Panc1 (cell line): ENCODE measurements at regions not wholly inside any gene's neighbourhood (a gene's known extent, or its start where the extent isn't known, plus 50 kb on each side); places are given as distances from the start of the nearest gene placed in this dataset.

ENCODE experiments used
- ATAC-seq: fragments of 200-7000 bp; cut with Tn5 transposase; 2 replicates; pipeline ENCODE4 v1.9.1; 2020; ENCODE audit warnings: mild to moderate bottlenecking, moderate library complexity
- BruUV-seq: library from RNA; stranded (reverse); fragments of 400-500 nt; replicated peaks from 2 replicates; lab custom pipeline; 2021; lab: Mats Ljungman, UMichigan
- CTCF ChIA-PET: fragments of 300-600 bp; sonication (Branson Sonifier 250); formaldehyde crosslinking; loops from one replicate; lab custom pipeline; 2022; ENCODE audit warnings: antibody characterized with exemption; lab: Charles Lee
- POLR2A ChIA-PET: fragments of 300-600 bp; sonication (Branson Sonifier 250); formaldehyde crosslinking; loops from one replicate; lab custom pipeline; 2022; ENCODE audit warnings: antibody characterized with exemption; lab: Charles Lee
- DNase-seq: peaks from one replicate; pipeline ENCODE4 v3.0.0-alpha.2; 2010; ENCODE audit warnings: low read depth, low spot score
- H3K27ac ChIP-seq: 2 replicates; pipeline ENCODE4 v1.5.1; 2011; ENCODE audit warnings: mild to moderate bottlenecking, low read length, inconsistent platforms
- H3K27me3 ChIP-seq: fragments of 200-500 bp; sonication (Bioruptor generic); 2 replicates; pipeline ENCODE4 v1.6.0; 2014; ENCODE audit warnings: low read length, inconsistent platforms; ENCODE audit not compliant: control insufficient read depth, insufficient read depth
- H3K36me3 ChIP-seq: fragments of 200-500 bp; sonication (Bioruptor generic); 2 replicates; pipeline ENCODE4 v1.5.1; 2014; ENCODE audit warnings: inconsistent platforms, mild to moderate bottlenecking, low read length, moderate library complexity; ENCODE audit not compliant: control insufficient read depth, insufficient read depth
- H3K4me1 ChIP-seq: 2 replicates; pipeline ENCODE4 v1.5.1; 2011; ENCODE audit warnings: inconsistent platforms, mild to moderate bottlenecking, low read length, moderate library complexity; ENCODE audit not compliant: control insufficient read depth, insufficient read depth
- H3K4me3 ChIP-seq, 2 experiments: 2 replicates each; pipeline ENCODE4 v1.5.1; 2011 to 2012; ENCODE audit warnings: low read depth in 2 of 2, low read length in 2 of 2, mild to moderate bottlenecking in 2 of 2, inconsistent platforms in 1 of 2, moderate library complexity in 1 of 2
- H3K9me3 ChIP-seq: fragments of 200-500 bp; sonication (Bioruptor generic); 2 replicates; pipeline ENCODE4 v1.5.1; 2014; ENCODE audit warnings: low read depth, mild to moderate bottlenecking, inconsistent platforms, low read length, moderate library complexity; ENCODE audit not compliant: control insufficient read depth, insufficient read depth
- POLR2AphosphoS5 ChIP-seq: IDR thresholded peaks from 2 replicates; pipeline ENCODE4 v1.6.1; 2012; ENCODE audit warnings: mild to moderate bottlenecking, low read depth, low read length, moderate library complexity
- SIN3A ChIP-seq: IDR thresholded peaks from 2 replicates; pipeline ENCODE4 v1.6.1; 2012; ENCODE audit warnings: low read depth, mild to moderate bottlenecking, low read length, moderate library complexity, borderline replicate concordance; ENCODE audit not compliant: insufficient read depth
- TCF7L2 ChIP-seq: IDR thresholded peaks from 2 replicates; pipeline ENCODE4 v1.6.1; 2011; ENCODE audit warnings: mild to moderate bottlenecking, low read depth, low read length, inconsistent platforms
- in situ Hi-C: cut with HindIII; loops from 2 replicates; pipeline ENCODE4 v1.10.0; 2016; ENCODE audit warnings: low sequenced_read_pairs, low pct_unique_long_range_greater_than_20kb
- intact Hi-C: fragments of 100-400 bp; cut with micrococcal nuclease; formaldehyde crosslinking; loops from one replicate; pipeline ENCODE4 v1.10.0; 2022; ENCODE audit not compliant: unreplicated experiment
- TF ChIP-seq, protein P1 (sequence below): fragments of 450-650 bp; IDR thresholded peaks from 2 replicates; pipeline ENCODE4 v1.5.1; 2017; ENCODE audit warnings: mild to moderate bottlenecking
- TF ChIP-seq, protein P2 (sequence below), 2 experiments: IDR thresholded peaks; 2 replicates each; pipeline ENCODE4 v1.6.1; 2011 to 2012; ENCODE audit warnings: low read depth in 2 of 2, control low read depth in 1 of 2, low read length in 1 of 2, mild to moderate bottlenecking in 1 of 2, moderate library complexity in 1 of 2; ENCODE audit not compliant: insufficient read depth in 1 of 2

DNA sequence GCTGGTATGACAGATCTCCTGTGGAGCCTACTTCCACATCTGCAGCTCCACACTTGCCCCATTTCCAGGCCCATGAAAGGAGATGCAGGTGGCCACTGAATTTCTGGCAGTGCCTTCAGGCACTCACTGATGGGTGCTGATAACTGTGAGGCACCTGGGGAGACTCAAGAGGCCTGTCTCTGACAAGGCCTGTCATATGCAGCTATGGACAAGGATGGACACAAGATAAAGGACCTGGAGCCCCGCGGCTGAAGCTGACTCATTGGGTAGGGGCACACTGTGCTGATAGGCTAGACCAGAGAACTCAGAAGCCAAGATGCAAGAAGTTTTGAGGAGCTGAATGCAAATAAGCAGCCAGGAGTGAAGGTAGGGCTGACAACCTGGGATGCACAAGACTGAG lies 81.0 kb upstream of the LRFN2 start:
- intact Hi-C loops: no loop called here
- no TSS peak for BruUV-seq
- Histone ChIP-seq H3K36me3 (no peaks in the 10 kb centered on the region), H3K9me3 (0 out of 2 replicates have a peak, but pooled peaks cover 5% of the 10 kb centered on the region), H3K4me1 (no peaks in the 10 kb centered on the region), H3K27ac (no peak overlapping the region), H3K4me3 (no peak overlapping the region), H3K27me3 (no peaks in the 10 kb centered on the region)
- in situ Hi-C loops: no loop called here
- POLR2A ChIA-PET: no interaction called here
- no peak for DNase-seq
- ATAC-seq: no peak
- TF ChIP-seq TCF7L2 (no peak), POLR2AphosphoS5 (no peak)
- TF ChIP-seq, protein P1, sequence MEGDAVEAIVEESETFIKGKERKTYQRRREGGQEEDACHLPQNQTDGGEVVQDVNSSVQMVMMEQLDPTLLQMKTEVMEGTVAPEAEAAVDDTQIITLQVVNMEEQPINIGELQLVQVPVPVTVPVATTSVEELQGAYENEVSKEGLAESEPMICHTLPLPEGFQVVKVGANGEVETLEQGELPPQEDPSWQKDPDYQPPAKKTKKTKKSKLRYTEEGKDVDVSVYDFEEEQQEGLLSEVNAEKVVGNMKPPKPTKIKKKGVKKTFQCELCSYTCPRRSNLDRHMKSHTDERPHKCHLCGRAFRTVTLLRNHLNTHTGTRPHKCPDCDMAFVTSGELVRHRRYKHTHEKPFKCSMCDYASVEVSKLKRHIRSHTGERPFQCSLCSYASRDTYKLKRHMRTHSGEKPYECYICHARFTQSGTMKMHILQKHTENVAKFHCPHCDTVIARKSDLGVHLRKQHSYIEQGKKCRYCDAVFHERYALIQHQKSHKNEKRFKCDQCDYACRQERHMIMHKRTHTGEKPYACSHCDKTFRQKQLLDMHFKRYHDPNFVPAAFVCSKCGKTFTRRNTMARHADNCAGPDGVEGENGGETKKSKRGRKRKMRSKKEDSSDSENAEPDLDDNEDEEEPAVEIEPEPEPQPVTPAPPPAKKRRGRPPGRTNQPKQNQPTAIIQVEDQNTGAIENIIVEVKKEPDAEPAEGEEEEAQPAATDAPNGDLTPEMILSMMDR: no peak
- CTCF ChIA-PET: no interaction called here

DNA sequence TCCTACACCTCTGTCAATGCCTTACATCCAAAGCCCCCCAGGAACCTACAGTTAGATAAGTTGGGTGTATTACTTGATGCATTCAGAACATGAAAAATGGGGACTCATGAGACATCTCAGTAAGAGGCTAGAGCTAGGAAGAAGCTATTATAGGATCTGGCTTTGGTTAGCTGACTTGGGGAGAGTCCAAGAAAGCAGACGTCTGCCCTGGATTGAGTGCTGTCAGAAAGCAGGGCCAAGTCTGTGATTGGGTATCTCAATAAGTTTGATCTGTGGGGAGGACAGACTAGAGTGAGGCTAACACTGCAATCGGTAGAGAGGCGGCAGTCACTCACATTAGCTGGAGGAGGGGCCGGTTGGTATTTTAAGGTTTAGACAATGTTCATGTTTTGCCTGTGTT lies 79.4 kb upstream of the LRFN2 start:
- intact Hi-C loops: no loop called here
- in situ Hi-C loops: no loop called here

More for the DNA sequence above, 79.4 kb upstream of the LRFN2 start:
- Histone ChIP-seq H3K9me3 (0 out of 2 replicates have a peak, but pooled peaks cover 5% of the 10 kb centered on the region), H3K27ac (no peak overlapping the region), H3K36me3 (no peaks in the 10 kb centered on the region), H3K4me3 (no peak overlapping the region), H3K4me1 (no peaks in the 10 kb centered on the region), H3K27me3 (0 out of 2 replicates have a peak, but pooled peaks cover 4% of the 10 kb centered on the region)
- BruUV-seq: no TSS peak
- ChIA-PET CTCF (no interaction called here), POLR2A (no interaction called here)
- no peak for ATAC-seq
- TF ChIP-seq, protein P2, sequence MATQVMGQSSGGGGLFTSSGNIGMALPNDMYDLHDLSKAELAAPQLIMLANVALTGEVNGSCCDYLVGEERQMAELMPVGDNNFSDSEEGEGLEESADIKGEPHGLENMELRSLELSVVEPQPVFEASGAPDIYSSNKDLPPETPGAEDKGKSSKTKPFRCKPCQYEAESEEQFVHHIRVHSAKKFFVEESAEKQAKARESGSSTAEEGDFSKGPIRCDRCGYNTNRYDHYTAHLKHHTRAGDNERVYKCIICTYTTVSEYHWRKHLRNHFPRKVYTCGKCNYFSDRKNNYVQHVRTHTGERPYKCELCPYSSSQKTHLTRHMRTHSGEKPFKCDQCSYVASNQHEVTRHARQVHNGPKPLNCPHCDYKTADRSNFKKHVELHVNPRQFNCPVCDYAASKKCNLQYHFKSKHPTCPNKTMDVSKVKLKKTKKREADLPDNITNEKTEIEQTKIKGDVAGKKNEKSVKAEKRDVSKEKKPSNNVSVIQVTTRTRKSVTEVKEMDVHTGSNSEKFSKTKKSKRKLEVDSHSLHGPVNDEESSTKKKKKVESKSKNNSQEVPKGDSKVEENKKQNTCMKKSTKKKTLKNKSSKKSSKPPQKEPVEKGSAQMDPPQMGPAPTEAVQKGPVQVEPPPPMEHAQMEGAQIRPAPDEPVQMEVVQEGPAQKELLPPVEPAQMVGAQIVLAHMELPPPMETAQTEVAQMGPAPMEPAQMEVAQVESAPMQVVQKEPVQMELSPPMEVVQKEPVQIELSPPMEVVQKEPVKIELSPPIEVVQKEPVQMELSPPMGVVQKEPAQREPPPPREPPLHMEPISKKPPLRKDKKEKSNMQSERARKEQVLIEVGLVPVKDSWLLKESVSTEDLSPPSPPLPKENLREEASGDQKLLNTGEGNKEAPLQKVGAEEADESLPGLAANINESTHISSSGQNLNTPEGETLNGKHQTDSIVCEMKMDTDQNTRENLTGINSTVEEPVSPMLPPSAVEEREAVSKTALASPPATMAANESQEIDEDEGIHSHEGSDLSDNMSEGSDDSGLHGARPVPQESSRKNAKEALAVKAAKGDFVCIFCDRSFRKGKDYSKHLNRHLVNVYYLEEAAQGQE (IDR thresholded peaks at IDR 0.05; ENCODE audit: insufficient read depth in 1 of 2, low read depth in 2 of 2, low read length in 1 of 2): no peak
- no peak for TF ChIP-seq SIN3A
- TF ChIP-seq, protein P1: no peak
- no peak for TF ChIP-seq POLR2AphosphoS5
- TF ChIP-seq TCF7L2: no peak
- no peak for DNase-seq
